ENCODE measurements at regions not wholly inside any gene's neighbourhood (a gene's known extent, or its start where the extent isn't known, plus 50 kb on each side); places are given as distances from the start of the nearest gene placed in this dataset.
A peak's percentile ranks its signal among the peaks of the same experiment; 100 is the strongest.

DNA sequence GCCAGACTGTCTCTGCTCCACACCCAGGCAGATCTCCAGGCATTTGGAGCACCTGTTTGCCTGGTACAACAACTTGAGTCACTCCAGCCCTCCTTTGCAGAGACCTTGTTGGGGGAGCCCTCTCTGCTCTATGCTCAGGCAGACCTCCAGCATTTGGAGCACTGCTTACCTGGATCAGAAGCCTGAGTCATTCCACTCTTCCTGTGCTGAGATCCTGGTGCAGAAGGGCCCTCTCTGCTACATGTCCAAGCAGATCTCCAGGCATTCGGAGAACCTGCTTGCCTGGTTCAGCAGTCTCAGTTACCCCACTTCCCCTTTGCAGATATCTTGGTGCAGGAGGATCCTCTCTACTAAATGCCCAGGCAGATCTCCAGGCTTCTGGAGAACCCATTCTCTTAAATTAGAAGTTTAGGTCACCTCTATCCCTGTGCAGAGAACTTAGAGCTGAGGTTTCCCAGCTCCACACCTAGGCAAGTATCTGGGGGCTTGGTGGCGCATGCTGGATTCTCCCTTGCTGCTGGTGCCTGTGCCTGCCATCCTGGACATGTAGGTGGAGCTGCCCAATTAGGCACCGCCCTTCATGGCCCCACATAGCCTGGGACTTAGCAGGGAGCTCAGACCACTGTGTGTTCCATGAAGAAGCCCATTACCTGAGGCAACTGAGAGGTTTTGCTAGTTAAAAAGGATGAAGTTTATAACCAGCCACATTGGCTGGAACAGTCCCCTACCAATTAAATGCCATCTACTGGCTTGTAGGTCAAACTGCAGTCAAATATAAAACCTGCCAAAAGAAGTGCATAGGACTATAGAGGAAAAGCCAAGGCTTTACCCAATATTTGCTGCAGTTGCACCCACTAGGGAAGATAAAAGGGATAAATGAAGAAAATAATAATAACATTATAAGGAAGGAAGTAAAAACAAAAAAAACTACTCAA lies 97.6 kb upstream of the SLITRK6 start:
- no peak for DNase-seq (ENCODE audit: low read depth)

DNA sequence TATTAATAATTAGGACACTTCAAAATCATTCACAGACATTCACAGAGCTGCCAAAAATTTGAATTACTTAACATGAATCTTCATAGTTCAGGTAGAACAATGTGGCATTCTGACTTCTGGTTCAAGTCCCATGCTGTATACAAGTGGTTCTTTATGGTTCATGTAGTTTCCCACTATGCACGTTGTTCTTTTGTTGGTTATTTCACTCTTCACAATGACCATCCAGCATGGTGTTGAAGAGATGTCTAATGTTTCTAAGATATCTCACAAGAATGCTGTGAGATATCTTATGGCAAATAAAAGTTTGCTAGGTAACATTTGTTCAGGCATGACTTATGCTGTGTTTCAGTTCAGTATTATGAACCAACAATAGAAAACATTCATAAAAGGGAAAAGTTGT lies 88.2 kb upstream of the SLITRK6 start:
- no peak for DNase-seq (ENCODE audit: low read depth)

DNA sequence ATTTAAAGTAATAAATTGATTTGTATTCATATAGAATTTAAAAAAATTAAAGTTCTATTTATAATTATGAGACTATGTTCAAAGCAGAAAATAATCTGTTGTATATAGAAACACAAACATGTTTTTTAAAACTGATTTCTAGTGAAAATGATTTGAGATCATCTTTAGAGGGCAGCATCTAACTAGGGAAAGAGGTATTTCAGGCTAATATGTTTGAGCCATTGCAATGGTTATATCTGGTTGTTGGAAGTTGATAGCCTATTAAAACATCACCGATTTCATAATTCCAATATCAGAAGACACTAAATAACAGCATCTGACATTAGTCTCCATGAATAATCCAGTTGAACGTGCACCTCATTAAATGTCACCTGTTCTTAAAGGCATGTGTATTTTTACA lies 79.8 kb upstream of the SLITRK6 start:
- no peak for DNase-seq (ENCODE audit: low read depth)

DNA sequence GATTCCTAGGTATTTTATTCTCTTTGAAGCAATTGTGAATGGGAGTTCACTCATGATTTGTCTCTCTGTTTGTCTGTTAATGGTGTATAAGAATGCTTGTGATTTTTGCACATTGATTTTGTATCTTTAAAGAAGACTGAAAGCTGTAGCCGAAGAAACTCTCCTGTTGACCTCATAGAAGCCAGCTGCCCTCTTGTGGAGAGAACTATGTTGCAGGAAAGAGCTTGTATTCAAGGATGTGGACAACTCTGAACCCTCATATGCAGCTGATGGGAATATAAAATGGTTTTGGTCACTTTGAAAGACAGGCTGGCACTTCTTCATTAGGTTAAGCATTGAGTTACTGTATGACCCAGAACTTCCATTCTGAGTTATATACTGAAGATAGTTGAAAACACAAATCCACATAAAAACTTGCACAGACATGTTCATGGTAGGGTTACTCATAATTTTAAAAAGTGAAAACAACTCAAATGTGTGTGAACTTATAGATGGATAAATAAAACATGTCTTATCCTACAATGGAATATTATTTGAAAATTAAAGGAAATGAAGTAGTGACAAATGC lies 65.8 kb upstream of the SLITRK6 start:
- DNase-seq (ENCODE audit: low read depth) = peak; percentile 1

DNA sequence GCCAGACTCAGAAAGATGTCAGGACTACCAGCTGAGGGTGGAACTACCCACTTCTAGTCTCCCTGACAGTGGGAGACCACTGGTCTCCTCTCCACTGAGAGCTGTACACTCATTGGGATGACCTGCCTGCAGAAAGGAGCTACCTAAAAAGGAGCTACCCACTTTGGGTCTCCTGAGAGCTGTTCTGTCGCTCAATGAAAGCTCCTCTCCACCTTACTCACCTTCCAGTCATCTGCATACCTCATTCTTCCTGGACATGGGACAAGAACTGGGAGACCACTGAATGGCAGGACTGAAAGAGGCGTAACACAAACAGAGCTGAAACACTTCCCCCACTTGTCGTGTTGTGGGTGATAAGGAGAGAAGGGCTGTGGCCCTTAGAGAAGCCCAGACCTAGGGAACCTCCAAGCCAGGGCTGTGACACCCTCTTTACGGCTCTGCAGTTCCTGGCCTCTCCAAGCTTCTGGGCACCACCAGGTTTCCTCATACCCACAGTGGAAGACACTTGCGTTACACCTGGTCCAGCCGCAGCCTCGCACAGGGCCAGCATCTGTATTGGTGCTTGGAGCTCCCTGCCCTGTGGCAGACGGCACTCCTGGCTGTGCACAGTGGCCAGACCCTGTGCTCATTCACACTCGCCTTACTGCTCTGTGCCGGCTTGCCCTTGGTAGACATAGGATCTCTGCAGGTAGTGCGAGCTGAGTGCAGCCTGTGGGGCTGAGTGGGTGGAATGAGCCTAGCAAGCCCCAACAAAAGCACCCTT lies 54.9 kb upstream of the SLITRK6 start:
- DNase-seq (ENCODE audit: low read depth) = no peak

DNA sequence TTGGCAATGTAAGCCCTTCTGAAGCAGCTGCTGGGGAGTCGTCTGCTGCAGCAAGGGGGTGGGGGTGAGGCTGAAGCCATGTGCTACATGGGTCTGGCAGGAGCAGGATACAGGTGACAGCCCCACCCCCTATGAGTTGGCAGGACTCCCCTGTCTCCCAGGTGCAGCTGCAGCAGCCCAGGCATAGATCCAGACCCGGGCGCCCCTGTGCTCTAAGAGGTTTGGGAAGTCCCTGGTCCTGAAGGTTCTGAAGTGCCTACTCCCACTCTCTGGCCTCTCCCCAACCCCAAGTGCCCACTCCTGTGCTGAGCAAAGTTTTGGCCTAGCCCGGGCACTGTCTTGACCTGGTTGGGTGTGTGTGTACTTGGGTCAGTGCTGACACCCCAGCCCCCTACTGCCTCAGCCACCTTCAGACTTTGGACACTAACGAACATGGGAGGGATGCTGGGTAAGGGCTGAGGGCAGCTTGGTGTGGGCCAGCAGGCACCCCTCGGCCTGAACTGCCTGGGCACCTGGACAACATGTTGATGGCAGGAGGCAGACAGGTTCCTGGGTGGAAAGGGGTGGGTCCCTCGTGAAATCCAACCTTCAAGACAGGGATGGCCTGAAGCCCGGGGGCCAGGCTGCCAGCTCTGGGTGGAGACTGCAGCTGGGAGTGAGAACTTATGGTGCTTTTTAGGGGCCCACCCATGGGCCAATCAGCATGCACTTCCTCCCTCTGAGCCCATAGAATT lies 54.1 kb upstream of the SLITRK6 start:
- DNase-seq (ENCODE audit: low read depth) = no peak

Measured in RPMI7951 (cell line).